NT2/D1 (cell line): ENCODE measurements at regions not wholly inside any gene's neighbourhood (a gene's known extent, or its start where the extent isn't known, plus 50 kb on each side); places are given as distances from the start of the nearest gene placed in this dataset.

Source experiments
- DNase-seq: peaks from one replicate; pipeline ENCODE4 v3.0.0-alpha.2; 2011; ENCODE audit warnings: low read depth, low spot score
- H3K27me3 ChIP-seq: 2 replicates; pipeline ENCODE4 v1.6.0; 2011; ENCODE audit warnings: mild to moderate bottlenecking; ENCODE audit not compliant: insufficient read length, insufficient read depth
- H3K36me3 ChIP-seq: 2 replicates; pipeline ENCODE4 v1.6.1; 2011; ENCODE audit warnings: mild to moderate bottlenecking, low read length, mixed read lengths; ENCODE audit not compliant: insufficient read depth, insufficient read length
- H3K4me1 ChIP-seq: 2 replicates; pipeline ENCODE4 v1.5.1; 2011; ENCODE audit not compliant: insufficient read depth, insufficient read length
- H3K4me3 ChIP-seq: 2 replicates; pipeline ENCODE4 v1.5.1; 2011; ENCODE audit warnings: low read depth; ENCODE audit not compliant: insufficient read length
- H3K9ac ChIP-seq: 2 replicates; pipeline ENCODE4 v1.6.0; 2011; ENCODE audit warnings: low read depth; ENCODE audit not compliant: insufficient read length
- H3K9me3 ChIP-seq: 2 replicates; pipeline ENCODE4 v1.5.1; 2011; ENCODE audit warnings: mild to moderate bottlenecking, low read length; ENCODE audit not compliant: insufficient read depth
- SUZ12 ChIP-seq: IDR thresholded peaks from 2 replicates; pipeline ENCODE4 v1.6.1; 2011; ENCODE audit not compliant: insufficient read length, insufficient read depth; ENCODE audit errors: extremely low read depth
- YY1 ChIP-seq: IDR thresholded peaks from 2 replicates; pipeline ENCODE4 v1.6.1; 2011; ENCODE audit not compliant: insufficient read length, insufficient read depth
- ZNF274 ChIP-seq: IDR thresholded peaks from 2 replicates; pipeline ENCODE4 v1.6.1; 2011; ENCODE audit warnings: mild to moderate bottlenecking, low read depth, low read length

GRCh38 chr21:32134441-32135130 lies 144.3 kb downstream of the MIS18A start:
- H3K9ac ChIP-seq, result no peak overlapping the region
- H3K27me3 ChIP-seq, result no peaks in the 10 kb centered on the region
- TF ChIP-seq ZNF274, result no peak
- no peak for TF ChIP-seq YY1
- peaks cover 6% of the 10 kb centered on the region for H3K4me1 ChIP-seq
- H3K4me3 ChIP-seq, result no peak overlapping the region
- peaks cover 12% of the 10 kb centered on the region; the same call in 1 of the 2 replicates for H3K9me3 ChIP-seq
- no peak for DNase-seq
- H3K36me3 ChIP-seq, result no peaks in the 10 kb centered on the region

- Histone ChIP-seq H3K27me3 (no peaks in the 10 kb centered on the region), H3K9ac (no peak overlapping the region), H3K4me1 (peaks cover 6% of the 10 kb centered on the region), H3K9me3 (peaks cover 25% of the 10 kb centered on the region; the same call in 1 of the 2 replicates), H3K36me3 (no peaks in the 10 kb centered on the region), H3K4me3 (no peak overlapping the region)
- DNase-seq, result no peak
- TF ChIP-seq ZNF274 (no peak), YY1 (no peak), SUZ12 (no peak)
Observed at GRCh38 chr21:32132881-32133280, 146.0 kb downstream of the MIS18A start.

GRCh38 chr21:32132409-32132808 lies 146.4 kb downstream of the MIS18A start:
- no peaks in the 10 kb centered on the region for H3K36me3 ChIP-seq
- no peak for DNase-seq
- no peak overlapping the region for H3K4me3 ChIP-seq
- H3K9me3 ChIP-seq, result peaks cover 23% of the 10 kb centered on the region; the same call in 1 of the 2 replicates
- no peak overlapping the region for H3K9ac ChIP-seq
- peaks cover 6% of the 10 kb centered on the region for H3K4me1 ChIP-seq
- no peak for TF ChIP-seq SUZ12
- TF ChIP-seq YY1, result no peak
- no peak for TF ChIP-seq ZNF274
- no peaks in the 10 kb centered on the region for H3K27me3 ChIP-seq

GRCh38 chr21:32131960-32132359 lies 146.9 kb downstream of the MIS18A start:
- no peak for DNase-seq
- no peak overlapping the region for H3K4me3 ChIP-seq
- H3K9ac ChIP-seq, result no peak overlapping the region

GRCh38 chr21:32131164-32131563 lies 147.7 kb downstream of the MIS18A start:
- Histone ChIP-seq H3K36me3 (no peaks in the 10 kb centered on the region), H3K4me3 (no peak overlapping the region), H3K9me3 (peaks cover 12% of the 10 kb centered on the region; the same call in 1 of the 2 replicates), H3K27me3 (no peaks in the 10 kb centered on the region), H3K4me1 (peaks cover 6% of the 10 kb centered on the region), H3K9ac (no peak overlapping the region)
- no peak for DNase-seq
- TF ChIP-seq YY1 (no peak), ZNF274 (no peak), SUZ12 (no peak)

More at GRCh38 chr21:32131960-32132359, 146.9 kb downstream of the MIS18A start:
- H3K27me3 ChIP-seq, result no peaks in the 10 kb centered on the region
- no peaks in the 10 kb centered on the region for H3K36me3 ChIP-seq
- no peak for TF ChIP-seq SUZ12
- no peak for TF ChIP-seq ZNF274
- no peak for TF ChIP-seq YY1
- peaks cover 18% of the 10 kb centered on the region; the same call in 1 of the 2 replicates for H3K9me3 ChIP-seq
- peaks cover 6% of the 10 kb centered on the region for H3K4me1 ChIP-seq

GRCh38 chr21:32130031-32130891 lies 148.6 kb downstream of the MIS18A start:
- DNase-seq, result no peak
- H3K36me3 ChIP-seq, result no peaks in the 10 kb centered on the region
- TF ChIP-seq SUZ12, result no peak
- TF ChIP-seq ZNF274, result no peak
- TF ChIP-seq YY1, result no peak
- H3K9me3 ChIP-seq, result peaks cover 12% of the 10 kb centered on the region; the same call in 1 of the 2 replicates
- no peaks in the 10 kb centered on the region for H3K27me3 ChIP-seq
- H3K9ac ChIP-seq, result no peak overlapping the region
- H3K4me3 ChIP-seq, result no peak overlapping the region
- peaks cover 6% of the 10 kb centered on the region for H3K4me1 ChIP-seq

- no peak for DNase-seq
- Histone ChIP-seq H3K36me3 (no peaks in the 10 kb centered on the region), H3K9ac (no peak overlapping the region), H3K27me3 (no peaks in the 10 kb centered on the region), H3K4me3 (no peak overlapping the region), H3K9me3 (peaks cover 17% of the 10 kb centered on the region; the same call in 1 of the 2 replicates), H3K4me1 (no peaks in the 10 kb centered on the region)
- TF ChIP-seq SUZ12, result no peak
- TF ChIP-seq YY1, result no peak
- TF ChIP-seq ZNF274, result no peak
Observed at GRCh38 chr21:32127081-32127480, 151.8 kb downstream of the MIS18A start.

GRCh38 chr21:32122082-32122481 lies 156.8 kb downstream of the MIS18A start:
- H3K4me1 ChIP-seq, result no peaks in the 10 kb centered on the region
- H3K4me3 ChIP-seq, result no peak overlapping the region
- H3K27me3 ChIP-seq, result no peaks in the 10 kb centered on the region
- no peak for DNase-seq
- H3K9me3 ChIP-seq, result peaks cover 17% of the 10 kb centered on the region; the same call in 1 of the 2 replicates
- H3K9ac ChIP-seq, result no peak overlapping the region
- no peaks in the 10 kb centered on the region for H3K36me3 ChIP-seq
- TF ChIP-seq YY1 (no peak), ZNF274 (no peak), SUZ12 (no peak)
